Hepatocyte (in vitro differentiated cells): ENCODE measurements at regions not wholly inside any gene's neighbourhood (a gene's known extent, or its start where the extent isn't known, plus 50 kb on each side); places are given as distances from the start of the nearest gene placed in this dataset.
"Not testable (repeated sequence)": the region's sequence is repeated elsewhere in the genome, so short reads cannot be mapped to it uniquely, and the experiment has no call there.

Source experiments
- CTCF ChIP-seq: fragments of 200-600 bp; sonication (generic); IDR thresholded peaks from 2 replicates; pipeline ENCODE4 v1.5.1; 2016; ENCODE audit warnings: antibody characterized with exemption, mild to moderate bottlenecking; ENCODE audit not compliant: poor library complexity
- EZH2 ChIP-seq: fragments of 200-600 bp; sonication (generic); IDR thresholded peaks from 2 replicates; pipeline ENCODE4 v1.6.1; 2016; ENCODE audit warnings: antibody characterized with exemption, mild to moderate bottlenecking, borderline replicate concordance
- EZH2phosphoT487 ChIP-seq: fragments of 200-600 bp; sonication (generic); IDR thresholded peaks from one replicate; pipeline ENCODE4 v1.6.1; 2018; ENCODE audit warnings: antibody characterized with exemption, mild to moderate bottlenecking, low read depth, moderate library complexity; ENCODE audit not compliant: unreplicated experiment, severe bottlenecking

- TF ChIP-seq CTCF, EZH2, EZH2phosphoT487: not testable (repeated sequence)
These were observed 61.0 kb upstream of the CDC42EP3 start for GRCh38 chr2:37732412-37732811.
